ENCODE measurements at regions not wholly inside any gene's neighbourhood (a gene's known extent, or its start where the extent isn't known, plus 50 kb on each side); places are given as distances from the start of the nearest gene placed in this dataset.

DNA sequence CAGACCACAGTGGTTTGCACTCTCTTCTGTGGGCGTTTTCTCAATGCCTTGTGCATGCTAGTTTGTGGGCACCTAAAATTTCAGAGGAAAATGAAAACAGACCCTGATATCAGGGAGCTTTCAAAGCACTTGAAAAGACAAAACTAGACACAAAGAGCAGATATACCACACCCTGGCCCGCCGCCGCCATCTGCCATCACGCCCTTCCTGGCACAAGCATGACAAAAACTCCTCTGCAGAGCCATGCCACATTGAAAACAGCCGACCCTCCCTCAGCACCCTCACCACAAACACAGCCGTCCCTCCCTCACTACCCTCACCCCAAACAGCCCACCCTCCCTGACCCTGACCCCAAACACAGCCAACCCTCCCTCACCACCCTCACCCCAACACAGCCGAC is 84.8 kb upstream of the RAB6C start:
- DNase-seq (ENCODE audit: low read depth): no peak
- TF ChIP-seq, protein P1, sequence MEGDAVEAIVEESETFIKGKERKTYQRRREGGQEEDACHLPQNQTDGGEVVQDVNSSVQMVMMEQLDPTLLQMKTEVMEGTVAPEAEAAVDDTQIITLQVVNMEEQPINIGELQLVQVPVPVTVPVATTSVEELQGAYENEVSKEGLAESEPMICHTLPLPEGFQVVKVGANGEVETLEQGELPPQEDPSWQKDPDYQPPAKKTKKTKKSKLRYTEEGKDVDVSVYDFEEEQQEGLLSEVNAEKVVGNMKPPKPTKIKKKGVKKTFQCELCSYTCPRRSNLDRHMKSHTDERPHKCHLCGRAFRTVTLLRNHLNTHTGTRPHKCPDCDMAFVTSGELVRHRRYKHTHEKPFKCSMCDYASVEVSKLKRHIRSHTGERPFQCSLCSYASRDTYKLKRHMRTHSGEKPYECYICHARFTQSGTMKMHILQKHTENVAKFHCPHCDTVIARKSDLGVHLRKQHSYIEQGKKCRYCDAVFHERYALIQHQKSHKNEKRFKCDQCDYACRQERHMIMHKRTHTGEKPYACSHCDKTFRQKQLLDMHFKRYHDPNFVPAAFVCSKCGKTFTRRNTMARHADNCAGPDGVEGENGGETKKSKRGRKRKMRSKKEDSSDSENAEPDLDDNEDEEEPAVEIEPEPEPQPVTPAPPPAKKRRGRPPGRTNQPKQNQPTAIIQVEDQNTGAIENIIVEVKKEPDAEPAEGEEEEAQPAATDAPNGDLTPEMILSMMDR (IDR thresholded peaks at IDR 0.05; ENCODE audit: insufficient read depth, low read length): no peak
- H3K4me3 ChIP-seq (ENCODE audit: low read depth, low read length): no peak overlapping the region

DNA sequence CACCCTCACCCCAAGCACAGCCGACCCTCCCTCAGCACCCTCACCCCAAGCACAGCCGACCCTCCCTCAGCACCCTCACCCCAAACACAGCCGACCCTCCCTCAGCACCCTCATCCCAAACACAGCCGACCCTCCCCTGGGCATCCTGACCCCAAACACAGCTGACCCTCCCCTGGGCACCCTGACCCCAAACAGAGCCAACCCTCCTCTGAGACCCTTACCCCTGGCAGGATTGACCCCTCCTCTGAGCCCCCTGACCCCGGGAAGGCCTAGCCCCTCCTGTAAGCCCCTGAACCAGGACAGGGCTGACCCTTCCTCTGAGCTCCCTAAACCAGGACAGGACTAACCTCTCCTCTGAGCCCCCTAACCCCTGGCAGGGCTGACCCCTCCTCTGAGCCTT is 84.4 kb upstream of the RAB6C start:
- TF ChIP-seq, protein P1 (IDR thresholded peaks at IDR 0.05; ENCODE audit: insufficient read depth, low read length): no peak
- H3K4me3 ChIP-seq (ENCODE audit: low read depth, low read length): no peak overlapping the region
- DNase-seq (ENCODE audit: low read depth): no peak

DNA sequence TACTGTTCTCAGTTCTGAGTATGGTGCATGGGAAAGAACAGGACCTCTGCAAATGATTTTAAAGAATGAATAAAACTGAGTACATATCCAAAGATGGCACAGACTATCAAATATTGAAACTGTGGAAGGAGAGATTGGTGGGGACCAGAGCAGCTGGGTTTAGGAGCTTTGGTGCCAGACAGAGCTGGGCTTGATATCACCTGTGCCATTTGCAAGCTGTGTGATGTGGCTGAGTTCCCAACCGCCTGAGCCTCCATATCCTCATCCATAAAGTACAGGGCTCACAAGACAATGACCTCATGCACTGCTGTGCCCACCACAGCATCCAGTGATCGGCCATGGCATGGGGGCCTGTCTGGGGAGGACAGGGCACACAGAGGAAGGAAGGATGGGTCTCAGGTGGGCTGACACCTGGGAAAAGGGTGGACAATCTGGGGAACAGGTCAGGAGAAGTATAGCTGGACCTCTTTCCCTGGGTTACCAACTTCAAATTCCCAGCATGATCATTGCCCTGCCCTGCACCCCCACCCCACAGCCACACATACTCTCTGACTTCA is 83.9 kb upstream of the RAB6C start:
- no peak for DNase-seq (ENCODE audit: low read depth)
- no peak overlapping the region for H3K4me3 ChIP-seq (ENCODE audit: low read depth, low read length)
- TF ChIP-seq, protein P1 (IDR thresholded peaks at IDR 0.05; ENCODE audit: insufficient read depth, low read length): no peak

DNA sequence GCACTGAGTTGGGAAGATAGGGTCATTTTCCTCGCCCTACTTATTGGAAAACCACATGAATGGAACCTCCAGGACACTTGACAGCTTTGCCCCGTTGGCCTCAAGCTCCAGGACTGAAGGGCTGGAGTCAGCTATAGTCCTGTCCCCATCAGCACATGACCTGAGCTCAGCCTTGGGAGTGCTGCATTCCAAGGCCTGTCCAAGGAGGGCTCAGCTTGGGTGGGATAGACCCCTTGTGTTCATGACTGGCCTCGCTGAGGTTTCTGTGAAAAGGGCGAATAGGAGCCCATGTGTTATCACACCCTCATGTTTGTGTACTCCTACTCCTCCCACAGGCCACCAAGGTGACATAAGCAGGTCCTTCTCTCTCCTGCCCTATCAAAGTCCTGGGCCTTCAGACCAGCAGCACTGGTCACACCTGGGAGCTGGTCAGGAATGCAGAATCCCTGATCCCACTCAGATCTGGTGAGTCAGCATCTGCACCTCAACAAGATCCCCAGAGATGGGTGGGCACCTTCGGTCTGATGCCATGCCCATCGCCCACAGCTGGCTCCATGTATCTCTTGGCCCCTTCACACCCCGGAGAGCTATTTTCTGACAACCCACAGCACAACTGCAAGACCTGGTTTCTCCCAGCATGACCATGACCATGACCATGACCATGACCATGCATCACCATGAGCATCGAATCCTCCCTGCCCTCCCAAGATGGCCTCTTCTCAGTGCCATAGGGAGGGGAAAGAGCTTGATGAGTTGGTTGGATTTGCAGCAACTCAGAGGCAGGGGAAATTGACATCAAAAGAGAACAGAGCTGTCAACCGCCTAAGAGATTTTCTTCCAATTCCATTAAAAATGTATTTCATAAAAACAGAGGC is 83.0 kb upstream of the RAB6C start:
- no peak for DNase-seq (ENCODE audit: low read depth)
- TF ChIP-seq, protein P1 (IDR thresholded peaks at IDR 0.05; ENCODE audit: insufficient read depth, low read length): no peak
- H3K4me3 ChIP-seq (ENCODE audit: low read depth, low read length): no peak overlapping the region

DNA sequence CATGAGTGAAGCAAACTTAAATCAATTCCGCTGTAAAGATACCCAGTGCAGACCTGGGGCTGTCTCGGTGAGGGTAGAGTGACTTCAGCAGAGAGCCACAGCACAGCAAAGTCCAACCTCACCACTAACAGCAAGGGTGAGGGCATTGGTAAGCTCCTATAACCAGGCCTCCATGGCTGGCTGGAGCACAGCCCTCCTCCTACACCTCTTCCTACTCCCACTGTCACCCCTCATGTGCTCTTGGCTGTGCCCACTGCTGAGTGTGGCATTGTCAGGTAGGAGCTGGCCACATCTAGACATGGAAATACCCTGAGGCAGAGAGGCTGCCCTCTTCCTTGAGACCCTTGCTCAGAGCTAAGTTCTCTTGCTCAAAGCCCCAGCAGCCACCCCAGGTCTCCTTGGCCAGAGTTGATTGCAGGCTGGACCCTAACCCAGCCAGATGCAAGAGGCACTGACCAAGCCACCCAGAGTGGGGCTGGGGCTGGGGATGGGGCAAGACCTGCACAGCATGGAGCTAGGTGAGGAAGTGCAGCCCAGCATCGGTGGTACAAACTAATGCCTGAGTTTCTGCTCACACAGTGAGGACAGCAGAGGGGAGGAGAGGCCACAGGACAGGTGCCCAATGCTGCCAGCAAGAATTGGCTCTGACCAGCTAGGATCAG is 77.6 kb upstream of the RAB6C start:
- TF ChIP-seq, protein P1 (IDR thresholded peaks at IDR 0.05; ENCODE audit: insufficient read depth, low read length): no peak

DNA sequence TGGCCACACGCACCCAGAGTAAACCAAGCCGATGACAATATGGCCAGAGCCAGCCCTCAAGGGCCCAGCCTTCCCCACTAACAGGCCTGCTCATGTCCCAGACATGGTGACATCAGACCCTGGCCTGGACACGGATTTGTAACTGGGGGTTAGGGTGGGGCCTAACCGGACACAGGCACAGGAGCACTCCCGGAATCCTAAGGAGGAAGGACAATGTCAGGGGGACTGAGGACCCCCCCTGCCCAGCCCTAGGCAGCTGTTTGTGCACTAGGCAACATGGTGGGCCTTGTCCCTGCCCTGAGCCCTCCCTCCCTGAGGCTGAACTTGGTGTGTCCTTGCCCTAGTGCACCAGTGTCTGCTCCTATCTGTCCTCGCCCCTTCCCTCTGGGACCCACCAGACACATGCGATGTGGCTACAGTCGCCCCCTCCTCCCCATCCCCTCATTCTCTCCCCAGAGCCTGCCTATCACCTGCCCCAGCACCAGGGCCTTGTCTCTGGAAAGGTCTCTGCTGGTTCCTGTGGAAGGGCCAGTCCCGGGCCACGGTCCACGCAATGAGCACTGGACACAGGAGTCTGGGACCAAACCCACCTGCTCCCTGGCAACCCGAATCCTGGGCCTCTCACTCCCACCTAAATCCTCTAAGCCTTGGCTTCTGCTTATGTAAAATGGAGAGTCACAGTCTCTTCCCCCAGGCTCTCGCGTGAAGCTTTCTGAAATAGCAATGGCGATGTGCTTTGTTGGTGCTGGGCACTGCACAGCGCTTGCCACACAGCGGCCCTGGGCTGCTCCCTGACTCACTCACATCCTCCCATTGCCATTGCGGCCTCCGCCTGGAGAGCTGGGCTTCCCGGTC is 76.5 kb upstream of the RAB6C start:
- TF ChIP-seq, protein P1 (IDR thresholded peaks at IDR 0.05; ENCODE audit: insufficient read depth, low read length): no peak

More for the DNA sequence above, 77.6 kb upstream of the RAB6C start:
- H3K4me3 ChIP-seq (ENCODE audit: low read depth, low read length): no peak overlapping the region
- DNase-seq (ENCODE audit: low read depth): no peak

More for the DNA sequence above, 76.5 kb upstream of the RAB6C start:
- H3K4me3 ChIP-seq (ENCODE audit: low read depth, low read length): no peak overlapping the region
- no peak for DNase-seq (ENCODE audit: low read depth)

All from fibroblast of the aortic adventitia (primary cell).